Skeletal muscle cell (primary cell): ENCODE measurements at regions not wholly inside any gene's neighbourhood (a gene's known extent, or its start where the extent isn't known, plus 50 kb on each side); places are given as distances from the start of the nearest gene placed in this dataset.
"Not testable (repeated sequence)": the region's sequence is repeated elsewhere in the genome, so short reads cannot be mapped to it uniquely, and the experiment has no call there.

ENCODE experiments used
- DNase-seq: peaks from one replicate; pipeline ENCODE4 v3.0.0-alpha.2; 2010; ENCODE audit warnings: low read depth
- H3K4me3 ChIP-seq: 2 replicates; pipeline ENCODE4 v1.5.1; 2011; ENCODE audit warnings: low read depth, mild to moderate bottlenecking, control low read depth, low read length, moderate library complexity

- DNase-seq: no peak
- no peak overlapping the region for H3K4me3 ChIP-seq
Observed at GRCh38 chr1:98575955-98576354, 85.6 kb upstream of the SNX7 start.

- no peak for DNase-seq
- no peak overlapping the region for H3K4me3 ChIP-seq
Observed at GRCh38 chr1:98565951-98566350, 95.6 kb upstream of the SNX7 start.

- no peak overlapping the region for H3K4me3 ChIP-seq
- no peak for DNase-seq
Observed at GRCh38 chr1:98559291-98559690, 102.2 kb upstream of the SNX7 start.

GRCh38 chr1:98557895-98558294, 103.6 kb upstream of the SNX7 start:
- H3K4me3 ChIP-seq: no peak overlapping the region
- no peak for DNase-seq

- DNase-seq: no peak
- H3K4me3 ChIP-seq: no peak overlapping the region
Observed at GRCh38 chr1:98556521-98557158, 104.9 kb upstream of the SNX7 start.

- DNase-seq: no peak
- H3K4me3 ChIP-seq: no peak overlapping the region
Observed at GRCh38 chr1:98555814-98556213, 105.7 kb upstream of the SNX7 start.

GRCh38 chr1:98552576-98553074, 108.9 kb upstream of the SNX7 start:
- H3K4me3 ChIP-seq, DNase-seq: not testable (repeated sequence)

- no peak for DNase-seq
- no peak overlapping the region for H3K4me3 ChIP-seq
Observed at GRCh38 chr1:98550076-98550475, 111.4 kb upstream of the SNX7 start.

GRCh38 chr1:98546319-98546718, 115.2 kb upstream of the SNX7 start:
- no peak for DNase-seq

GRCh38 chr1:98538106-98538505, 123.4 kb upstream of the SNX7 start:
- H3K4me3 ChIP-seq: no peak overlapping the region
- DNase-seq: no peak

More at GRCh38 chr1:98546319-98546718, 115.2 kb upstream of the SNX7 start:
- no peak overlapping the region for H3K4me3 ChIP-seq

GRCh38 chr1:98523256-98523655, 138.3 kb upstream of the SNX7 start:
- DNase-seq: no peak
- H3K4me3 ChIP-seq: no peak overlapping the region

- H3K4me3 ChIP-seq: no peak overlapping the region
- no peak for DNase-seq
Observed at GRCh38 chr1:98516306-98516705, 145.2 kb upstream of the SNX7 start.

- H3K4me3 ChIP-seq: no peak overlapping the region
Observed at GRCh38 chr1:98515744-98516143, 145.8 kb upstream of the SNX7 start.

GRCh38 chr1:98512216-98512615, 149.3 kb upstream of the SNX7 start:
- H3K4me3 ChIP-seq: not testable (repeated sequence)

More at GRCh38 chr1:98515744-98516143, 145.8 kb upstream of the SNX7 start:
- no peak for DNase-seq

GRCh38 chr1:98503771-98504170, 157.8 kb upstream of the SNX7 start:
- H3K4me3 ChIP-seq: no peak overlapping the region
- no peak for DNase-seq

More at GRCh38 chr1:98512216-98512615, 149.3 kb upstream of the SNX7 start:
- DNase-seq: not testable (repeated sequence)

- no peak overlapping the region for H3K4me3 ChIP-seq
- no peak for DNase-seq
Observed at GRCh38 chr1:98502937-98503336, 158.6 kb upstream of the SNX7 start.

- no peak overlapping the region for H3K4me3 ChIP-seq
- DNase-seq: no peak
Observed at GRCh38 chr1:98500324-98500723, 161.2 kb upstream of the SNX7 start.

- H3K4me3 ChIP-seq: no peak overlapping the region
- no peak for DNase-seq
Observed at GRCh38 chr1:98498651-98499050, 162.9 kb upstream of the SNX7 start.

GRCh38 chr1:98497497-98497896, 164.0 kb upstream of the SNX7 start:
- H3K4me3 ChIP-seq: no peak overlapping the region
- no peak for DNase-seq

GRCh38 chr1:98496256-98496995, 165.1 kb upstream of the SNX7 start:
- no peak overlapping the region for H3K4me3 ChIP-seq
- DNase-seq: no peak

GRCh38 chr1:98493469-98493868, 168.1 kb upstream of the SNX7 start:
- DNase-seq: no peak
- H3K4me3 ChIP-seq: no peak overlapping the region
